SK-N-MC (cell line): ENCODE measurements at regions not wholly inside any gene's neighbourhood (a gene's known extent, or its start where the extent isn't known, plus 50 kb on each side); places are given as distances from the start of the nearest gene placed in this dataset.

Experiments
- EZH2 ChIP-seq: fragments of 200-600 bp; sonication (generic); IDR thresholded peaks from one replicate; pipeline ENCODE4 v1.6.1; 2017; ENCODE audit warnings: antibody characterized with exemption
- FOXP2 ChIP-seq: optimal IDR thresholded peaks from 2 replicates; pipeline ENCODE3; 2011; ENCODE audit warnings: mild to moderate bottlenecking, moderate library complexity; ENCODE audit not compliant: insufficient read depth; ENCODE audit errors: extremely low read length, control extremely low read depth
- POLR2AphosphoS5 ChIP-seq: IDR thresholded peaks from 2 replicates; pipeline ENCODE4 v1.6.1; 2012; ENCODE audit warnings: mild to moderate bottlenecking, low read depth, low read length, borderline replicate concordance

DNA sequence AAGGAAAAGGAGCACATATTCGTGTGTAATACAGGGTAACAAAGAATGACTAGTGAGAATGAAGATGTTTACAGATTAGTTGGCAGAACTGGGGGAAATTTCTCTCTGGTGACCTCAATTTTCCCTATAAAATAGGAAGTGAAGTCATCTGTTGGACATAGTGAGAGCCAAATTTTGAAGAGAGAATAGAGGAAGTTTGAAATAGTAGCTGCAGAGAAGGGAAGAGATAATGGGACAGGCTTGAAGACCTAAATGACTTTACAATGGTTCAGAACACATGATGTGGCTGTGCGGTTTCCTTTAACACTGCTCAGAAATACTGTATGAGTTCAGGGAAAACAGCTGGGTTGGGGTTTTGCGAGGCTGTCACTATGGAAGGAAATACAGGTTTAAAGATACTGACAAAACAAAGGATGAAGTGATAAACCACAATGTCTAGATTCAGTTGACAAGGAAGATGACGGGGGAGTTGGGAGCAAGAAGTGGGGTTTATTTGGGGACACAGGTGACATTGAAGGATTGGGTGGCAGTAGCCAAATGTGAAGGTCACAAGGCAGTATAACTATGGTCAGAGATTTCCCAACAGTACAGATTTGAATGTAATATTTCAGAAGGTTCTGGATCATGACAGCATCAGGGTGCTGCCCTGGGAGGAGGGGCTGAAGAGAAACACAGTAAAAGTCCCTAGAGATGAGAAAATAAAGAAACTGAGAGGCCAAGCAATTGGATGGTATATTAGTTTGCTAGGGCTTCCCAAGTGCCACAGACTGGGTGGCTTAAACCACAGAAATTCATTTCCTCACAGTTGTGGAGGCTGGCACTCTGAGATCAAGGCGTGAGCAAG lies 82.6 kb upstream of the TANK start:
- TF ChIP-seq EZH2 = no peak
- no peak for TF ChIP-seq POLR2AphosphoS5
- TF ChIP-seq FOXP2 = no peak
